Endothelial cell of umbilical vein (primary cell): ENCODE measurements at regions not wholly inside any gene's neighbourhood (a gene's known extent, or its start where the extent isn't known, plus 50 kb on each side); places are given as distances from the start of the nearest gene placed in this dataset.

Source experiments
- BruUV-seq: library from RNA; stranded (reverse); fragments of 400-500 nt; replicated peaks from 2 replicates; lab custom pipeline; 2021; lab: Mats Ljungman, UMichigan
- CTCF ChIA-PET: fragments of 300-600, 350-600 bp; sonication (Branson Sonifier 250); formaldehyde crosslinking; loops from one replicate; lab custom pipeline; 2021; ENCODE audit warnings: antibody characterized with exemption, inconsistent platforms; lab: Charles Lee
- POLR2A ChIA-PET: fragments of 300-600, 350-600 bp; sonication (Branson Sonifier 250); formaldehyde crosslinking; loops from one replicate; lab custom pipeline; 2021; ENCODE audit warnings: antibody characterized with exemption, inconsistent platforms; lab: Charles Lee
- DNase-seq: peaks from one replicate; pipeline ENCODE4 v3.0.0-alpha.2; 2011; ENCODE audit warnings: low read depth, low spot score
- FAIRE-seq: peaks from 2 replicates; lab custom pipeline; 2011; peaks lifted over from hg19 to GRCh38; lab: Jason Lieb, UNC
- H2AFZ ChIP-seq: 2 replicates; pipeline ENCODE4 v1.6.0; 2012; ENCODE audit warnings: low read depth, low read length, control low read depth, inconsistent platforms
- H3K27ac ChIP-seq: 2 replicates; pipeline ENCODE4 v1.5.1; 2011; ENCODE audit warnings: low read depth, mild to moderate bottlenecking, control low read depth, low read length, moderate library complexity; ENCODE audit not compliant: insufficient read depth
- H3K27me3 ChIP-seq, 2 experiments: 2 replicates each; pipeline versions ENCODE4 v1.6.0 to v1.6.1; 2011; ENCODE audit warnings: low read length in 2 of 2, mixed read lengths in 1 of 2; ENCODE audit not compliant: control insufficient read depth in 2 of 2, insufficient read depth in 2 of 2
- H3K36me3 ChIP-seq, 2 experiments: 2 replicates in 1 of 2; 3 replicates in 1 of 2; pipeline ENCODE4 v1.5.1; 2011; ENCODE audit warnings: low read length in 2 of 2, mild to moderate bottlenecking in 1 of 2, moderate library complexity in 1 of 2; ENCODE audit not compliant: control insufficient read depth in 2 of 2, insufficient read depth in 2 of 2; ENCODE audit errors: extremely low read depth in 1 of 2
- H3K4me1 ChIP-seq: 3 replicates; pipeline ENCODE4 v1.5.1; 2011; ENCODE audit warnings: mild to moderate bottlenecking, low read length; ENCODE audit not compliant: control insufficient read depth, insufficient read depth; ENCODE audit errors: extremely low read depth
- H3K4me2 ChIP-seq: 2 replicates; pipeline ENCODE4 v1.6.1; 2011; ENCODE audit warnings: low read length, control low read depth, mixed read lengths; ENCODE audit not compliant: insufficient read depth
- H3K4me3 ChIP-seq, 3 experiments: fragments of 200-600 bp in 1 of 3; sonication (generic), shearing (Covaris generic) in 1 of 3; replicated peaks in 1 of 3; 2 replicates each; pipeline ENCODE4 v1.5.1; 2011 to 2016; ENCODE audit warnings: control low read depth in 3 of 3, low read length in 3 of 3, mild to moderate bottlenecking in 2 of 3, inconsistent platforms in 1 of 3, low read depth in 1 of 3, moderate library complexity in 1 of 3; ENCODE audit not compliant: insufficient read depth in 1 of 3
- H3K79me2 ChIP-seq: 2 replicates; pipeline ENCODE4 v1.6.0; 2012; ENCODE audit warnings: low read length, inconsistent platforms; ENCODE audit not compliant: control insufficient read depth, insufficient read depth
- H3K9ac ChIP-seq: replicated peaks from 2 replicates; pipeline ENCODE3; 2011; ENCODE audit warnings: low read length, control low read depth; ENCODE audit not compliant: insufficient read depth; ENCODE audit errors: extremely low read depth
- H3K9me1 ChIP-seq: replicated peaks from 3 replicates; pipeline ENCODE4 v1.6.0; 2011; ENCODE audit warnings: mild to moderate bottlenecking, low read length; ENCODE audit not compliant: control insufficient read depth, insufficient read depth; ENCODE audit errors: extremely low read depth
- H3K9me3 ChIP-seq: replicated peaks from 2 replicates; pipeline ENCODE4 v1.5.1; 2012; ENCODE audit warnings: low read length, inconsistent platforms; ENCODE audit not compliant: control insufficient read depth, insufficient read depth
- H4K20me1 ChIP-seq: replicated peaks from 2 replicates; pipeline ENCODE3; 2011; ENCODE audit warnings: mild to moderate bottlenecking, low read length; ENCODE audit not compliant: control insufficient read depth, insufficient read depth; ENCODE audit errors: extremely low read depth
- EZH2 ChIP-seq: IDR thresholded peaks from 2 replicates; pipeline ENCODE4 v1.6.1; 2012; ENCODE audit warnings: borderline replicate concordance, low read depth, mild to moderate bottlenecking, moderate library complexity, low read length, inconsistent platforms; ENCODE audit not compliant: severe bottlenecking
- FOS ChIP-seq: IDR thresholded peaks from 2 replicates; pipeline ENCODE4 v1.6.1; 2011; ENCODE audit warnings: mild to moderate bottlenecking, low read length, moderate library complexity, borderline replicate concordance; ENCODE audit not compliant: insufficient read depth
- GATA2 ChIP-seq: IDR thresholded peaks from 2 replicates; pipeline ENCODE4 v1.7.0; 2011; ENCODE audit warnings: low read depth, mild to moderate bottlenecking, moderate library complexity, mixed read lengths, low read length; ENCODE audit not compliant: insufficient read length, insufficient read depth
- JUN ChIP-seq: IDR thresholded peaks from 2 replicates; pipeline ENCODE4 v1.6.1; 2011; ENCODE audit warnings: borderline replicate concordance, low read depth; ENCODE audit not compliant: insufficient read length, insufficient read depth
- MYC ChIP-seq: IDR thresholded peaks from one replicate; pipeline ENCODE4 v1.6.1; 2011; ENCODE audit warnings: mild to moderate bottlenecking, low read depth, low read length
- POLR2A ChIP-seq: IDR thresholded peaks from 2 replicates; pipeline ENCODE4 v1.6.1; 2012; ENCODE audit warnings: low read depth, mild to moderate bottlenecking, control low read depth, low read length
- POLR2AphosphoS5 ChIP-seq: IDR thresholded peaks from 2 replicates; pipeline ENCODE4 v1.6.1; 2012; ENCODE audit warnings: low read depth, mild to moderate bottlenecking, control low read depth, low read length, moderate library complexity; ENCODE audit not compliant: insufficient read depth
- dilution Hi-C: fragments of 300-500 bp; cut with MboI; formaldehyde crosslinking; loops from one replicate; pipeline ENCODE4 v1.15.0; 2019; ENCODE audit warnings: low sequenced_read_pairs; ENCODE audit not compliant: extremely low pct_ligation_motif_present
- intact Hi-C: fragments of 100-400 bp; cut with micrococcal nuclease; formaldehyde crosslinking; loops from one replicate; pipeline ENCODE4 v1.10.0; 2022
- TF ChIP-seq, protein P1 (sequence below), 2 donors: IDR thresholded peaks; 1 replicate in 1 of 2; 2 replicates in 1 of 2; pipeline ENCODE4 v1.5.1; 2011; ENCODE audit warnings: low read length in 2 of 2, mild to moderate bottlenecking in 2 of 2, moderate library complexity in 2 of 2, control low read depth in 1 of 2, inconsistent platforms in 1 of 2, low read depth in 1 of 2; ENCODE audit not compliant: insufficient read depth in 1 of 2; ENCODE audit errors: extremely low read depth in 1 of 2
- TF ChIP-seq, protein P2 (sequence below): IDR thresholded peaks from 2 replicates; pipeline ENCODE4 v1.6.1; 2011; ENCODE audit not compliant: insufficient read depth, insufficient read length

DNA sequence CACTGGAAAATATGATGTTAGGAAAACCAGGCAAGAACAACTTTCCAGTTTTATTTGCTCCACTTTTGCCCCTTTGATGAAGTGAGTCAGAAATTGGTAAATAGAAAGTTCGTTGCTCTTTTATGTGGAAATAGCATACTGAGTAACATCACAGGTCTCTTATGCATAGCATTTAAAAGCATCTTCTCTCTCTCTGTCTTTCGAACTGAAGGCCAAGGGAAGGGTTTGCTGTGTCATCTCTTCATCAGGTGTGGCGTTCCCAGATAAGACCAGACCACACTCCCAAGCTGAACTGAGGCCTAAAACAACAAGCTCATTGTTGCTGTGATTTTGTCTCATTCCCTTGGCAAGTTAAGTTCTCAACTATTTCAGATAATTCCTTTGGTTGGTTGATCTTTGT, 131.8 kb upstream of the GRB10 start:
- H2AFZ ChIP-seq, result no peak overlapping the region
- FAIRE-seq, result no peak
- DNase-seq, result no peak
- H3K4me2 ChIP-seq, result no peak overlapping the region
- H3K27me3 ChIP-seq, result peaks cover 0 to 2% of the 10 kb centered on the region in 2 experiments
- intact Hi-C loops, result no loop called here
- ChIA-PET POLR2A (no interaction called here), CTCF (no interaction called here)
- TF ChIP-seq, protein P1, sequence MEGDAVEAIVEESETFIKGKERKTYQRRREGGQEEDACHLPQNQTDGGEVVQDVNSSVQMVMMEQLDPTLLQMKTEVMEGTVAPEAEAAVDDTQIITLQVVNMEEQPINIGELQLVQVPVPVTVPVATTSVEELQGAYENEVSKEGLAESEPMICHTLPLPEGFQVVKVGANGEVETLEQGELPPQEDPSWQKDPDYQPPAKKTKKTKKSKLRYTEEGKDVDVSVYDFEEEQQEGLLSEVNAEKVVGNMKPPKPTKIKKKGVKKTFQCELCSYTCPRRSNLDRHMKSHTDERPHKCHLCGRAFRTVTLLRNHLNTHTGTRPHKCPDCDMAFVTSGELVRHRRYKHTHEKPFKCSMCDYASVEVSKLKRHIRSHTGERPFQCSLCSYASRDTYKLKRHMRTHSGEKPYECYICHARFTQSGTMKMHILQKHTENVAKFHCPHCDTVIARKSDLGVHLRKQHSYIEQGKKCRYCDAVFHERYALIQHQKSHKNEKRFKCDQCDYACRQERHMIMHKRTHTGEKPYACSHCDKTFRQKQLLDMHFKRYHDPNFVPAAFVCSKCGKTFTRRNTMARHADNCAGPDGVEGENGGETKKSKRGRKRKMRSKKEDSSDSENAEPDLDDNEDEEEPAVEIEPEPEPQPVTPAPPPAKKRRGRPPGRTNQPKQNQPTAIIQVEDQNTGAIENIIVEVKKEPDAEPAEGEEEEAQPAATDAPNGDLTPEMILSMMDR (IDR thresholded peaks at IDR 0.05; ENCODE audit: extremely low read depth in 1 of 2, insufficient read depth in 1 of 2, low read depth in 1 of 2, low read length in 2 of 2), result no peak
- no peak for TF ChIP-seq POLR2AphosphoS5
- TF ChIP-seq JUN, result no peak
- no peak for TF ChIP-seq MYC
- no peak for TF ChIP-seq POLR2A
- no peak for TF ChIP-seq FOS
- TF ChIP-seq, protein P2, sequence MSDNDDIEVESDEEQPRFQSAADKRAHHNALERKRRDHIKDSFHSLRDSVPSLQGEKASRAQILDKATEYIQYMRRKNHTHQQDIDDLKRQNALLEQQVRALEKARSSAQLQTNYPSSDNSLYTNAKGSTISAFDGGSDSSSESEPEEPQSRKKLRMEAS, result no peak
- no peak for TF ChIP-seq EZH2
- TF ChIP-seq GATA2, result no peak
- no peaks in the 10 kb centered on the region for H3K9me3 ChIP-seq
- no peaks in the 10 kb centered on the region for H3K36me3 ChIP-seq
- H3K4me1 ChIP-seq, result peaks cover 2% of the 10 kb centered on the region
- H3K79me2 ChIP-seq, result no peaks in the 10 kb centered on the region
- no peak overlapping the region for H3K4me3 ChIP-seq
- BruUV-seq, result no TSS peak
- no peaks in the 10 kb centered on the region for H3K9me1 ChIP-seq
- H3K27ac ChIP-seq, result no peak overlapping the region
- no peaks in the 10 kb centered on the region for H4K20me1 ChIP-seq
- H3K9ac ChIP-seq, result no peak overlapping the region
- dilution Hi-C loops, result no loop called here
